Endothelial cell of umbilical vein (primary cell): ENCODE measurements at regions not wholly inside any gene's neighbourhood (a gene's known extent, or its start where the extent isn't known, plus 50 kb on each side); places are given as distances from the start of the nearest gene placed in this dataset.

Experiments
- BruUV-seq: library from RNA; stranded (reverse); fragments of 400-500 nt; replicated peaks from 2 replicates; lab custom pipeline; 2021; lab: Mats Ljungman, UMichigan
- CTCF ChIA-PET: fragments of 300-600, 350-600 bp; sonication (Branson Sonifier 250); formaldehyde crosslinking; loops from one replicate; lab custom pipeline; 2021; ENCODE audit warnings: antibody characterized with exemption, inconsistent platforms; lab: Charles Lee
- POLR2A ChIA-PET: fragments of 300-600, 350-600 bp; sonication (Branson Sonifier 250); formaldehyde crosslinking; loops from one replicate; lab custom pipeline; 2021; ENCODE audit warnings: antibody characterized with exemption, inconsistent platforms; lab: Charles Lee
- DNase-seq: peaks from one replicate; pipeline ENCODE4 v3.0.0-alpha.2; 2011; ENCODE audit warnings: low read depth, low spot score
- FAIRE-seq: peaks from 2 replicates; lab custom pipeline; 2011; peaks lifted over from hg19 to GRCh38; lab: Jason Lieb, UNC
- H2AFZ ChIP-seq: 2 replicates; pipeline ENCODE4 v1.6.0; 2012; ENCODE audit warnings: low read depth, low read length, control low read depth, inconsistent platforms
- H3K27ac ChIP-seq: 2 replicates; pipeline ENCODE4 v1.5.1; 2011; ENCODE audit warnings: low read depth, mild to moderate bottlenecking, control low read depth, low read length, moderate library complexity; ENCODE audit not compliant: insufficient read depth
- H3K27me3 ChIP-seq, 2 experiments: 2 replicates each; pipeline versions ENCODE4 v1.6.0 to v1.6.1; 2011; ENCODE audit warnings: low read length in 2 of 2, mixed read lengths in 1 of 2; ENCODE audit not compliant: control insufficient read depth in 2 of 2, insufficient read depth in 2 of 2
- H3K36me3 ChIP-seq, 2 experiments: 2 replicates in 1 of 2; 3 replicates in 1 of 2; pipeline ENCODE4 v1.5.1; 2011; ENCODE audit warnings: low read length in 2 of 2, mild to moderate bottlenecking in 1 of 2, moderate library complexity in 1 of 2; ENCODE audit not compliant: control insufficient read depth in 2 of 2, insufficient read depth in 2 of 2; ENCODE audit errors: extremely low read depth in 1 of 2
- H3K4me1 ChIP-seq: 3 replicates; pipeline ENCODE4 v1.5.1; 2011; ENCODE audit warnings: mild to moderate bottlenecking, low read length; ENCODE audit not compliant: control insufficient read depth, insufficient read depth; ENCODE audit errors: extremely low read depth
- H3K4me2 ChIP-seq: 2 replicates; pipeline ENCODE4 v1.6.1; 2011; ENCODE audit warnings: low read length, control low read depth, mixed read lengths; ENCODE audit not compliant: insufficient read depth
- H3K4me3 ChIP-seq, 3 experiments: fragments of 200-600 bp in 1 of 3; sonication (generic), shearing (Covaris generic) in 1 of 3; replicated peaks in 1 of 3; 2 replicates each; pipeline ENCODE4 v1.5.1; 2011 to 2016; ENCODE audit warnings: control low read depth in 3 of 3, low read length in 3 of 3, mild to moderate bottlenecking in 2 of 3, inconsistent platforms in 1 of 3, low read depth in 1 of 3, moderate library complexity in 1 of 3; ENCODE audit not compliant: insufficient read depth in 1 of 3
- H3K79me2 ChIP-seq: 2 replicates; pipeline ENCODE4 v1.6.0; 2012; ENCODE audit warnings: low read length, inconsistent platforms; ENCODE audit not compliant: control insufficient read depth, insufficient read depth
- H3K9ac ChIP-seq: replicated peaks from 2 replicates; pipeline ENCODE3; 2011; ENCODE audit warnings: low read length, control low read depth; ENCODE audit not compliant: insufficient read depth; ENCODE audit errors: extremely low read depth
- H3K9me1 ChIP-seq: replicated peaks from 3 replicates; pipeline ENCODE4 v1.6.0; 2011; ENCODE audit warnings: mild to moderate bottlenecking, low read length; ENCODE audit not compliant: control insufficient read depth, insufficient read depth; ENCODE audit errors: extremely low read depth
- H3K9me3 ChIP-seq: replicated peaks from 2 replicates; pipeline ENCODE4 v1.5.1; 2012; ENCODE audit warnings: low read length, inconsistent platforms; ENCODE audit not compliant: control insufficient read depth, insufficient read depth
- H4K20me1 ChIP-seq: replicated peaks from 2 replicates; pipeline ENCODE3; 2011; ENCODE audit warnings: mild to moderate bottlenecking, low read length; ENCODE audit not compliant: control insufficient read depth, insufficient read depth; ENCODE audit errors: extremely low read depth
- EZH2 ChIP-seq: IDR thresholded peaks from 2 replicates; pipeline ENCODE4 v1.6.1; 2012; ENCODE audit warnings: borderline replicate concordance, low read depth, mild to moderate bottlenecking, moderate library complexity, low read length, inconsistent platforms; ENCODE audit not compliant: severe bottlenecking
- FOS ChIP-seq: IDR thresholded peaks from 2 replicates; pipeline ENCODE4 v1.6.1; 2011; ENCODE audit warnings: mild to moderate bottlenecking, low read length, moderate library complexity, borderline replicate concordance; ENCODE audit not compliant: insufficient read depth
- GATA2 ChIP-seq: IDR thresholded peaks from 2 replicates; pipeline ENCODE4 v1.7.0; 2011; ENCODE audit warnings: low read depth, mild to moderate bottlenecking, moderate library complexity, mixed read lengths, low read length; ENCODE audit not compliant: insufficient read length, insufficient read depth
- JUN ChIP-seq: IDR thresholded peaks from 2 replicates; pipeline ENCODE4 v1.6.1; 2011; ENCODE audit warnings: borderline replicate concordance, low read depth; ENCODE audit not compliant: insufficient read length, insufficient read depth
- MYC ChIP-seq: IDR thresholded peaks from one replicate; pipeline ENCODE4 v1.6.1; 2011; ENCODE audit warnings: mild to moderate bottlenecking, low read depth, low read length
- POLR2A ChIP-seq: IDR thresholded peaks from 2 replicates; pipeline ENCODE4 v1.6.1; 2012; ENCODE audit warnings: low read depth, mild to moderate bottlenecking, control low read depth, low read length
- POLR2AphosphoS5 ChIP-seq: IDR thresholded peaks from 2 replicates; pipeline ENCODE4 v1.6.1; 2012; ENCODE audit warnings: low read depth, mild to moderate bottlenecking, control low read depth, low read length, moderate library complexity; ENCODE audit not compliant: insufficient read depth
- dilution Hi-C: fragments of 300-500 bp; cut with MboI; formaldehyde crosslinking; loops from one replicate; pipeline ENCODE4 v1.15.0; 2019; ENCODE audit warnings: low sequenced_read_pairs; ENCODE audit not compliant: extremely low pct_ligation_motif_present
- intact Hi-C: fragments of 100-400 bp; cut with micrococcal nuclease; formaldehyde crosslinking; loops from one replicate; pipeline ENCODE4 v1.10.0; 2022
- TF ChIP-seq, protein P1 (sequence below): IDR thresholded peaks from 2 replicates; pipeline ENCODE4 v1.6.1; 2011; ENCODE audit not compliant: insufficient read depth, insufficient read length
- TF ChIP-seq, protein P2 (sequence below), 2 donors: IDR thresholded peaks; 1 replicate in 1 of 2; 2 replicates in 1 of 2; pipeline ENCODE4 v1.5.1; 2011; ENCODE audit warnings: low read length in 2 of 2, mild to moderate bottlenecking in 2 of 2, moderate library complexity in 2 of 2, control low read depth in 1 of 2, inconsistent platforms in 1 of 2, low read depth in 1 of 2; ENCODE audit not compliant: insufficient read depth in 1 of 2; ENCODE audit errors: extremely low read depth in 1 of 2

DNA sequence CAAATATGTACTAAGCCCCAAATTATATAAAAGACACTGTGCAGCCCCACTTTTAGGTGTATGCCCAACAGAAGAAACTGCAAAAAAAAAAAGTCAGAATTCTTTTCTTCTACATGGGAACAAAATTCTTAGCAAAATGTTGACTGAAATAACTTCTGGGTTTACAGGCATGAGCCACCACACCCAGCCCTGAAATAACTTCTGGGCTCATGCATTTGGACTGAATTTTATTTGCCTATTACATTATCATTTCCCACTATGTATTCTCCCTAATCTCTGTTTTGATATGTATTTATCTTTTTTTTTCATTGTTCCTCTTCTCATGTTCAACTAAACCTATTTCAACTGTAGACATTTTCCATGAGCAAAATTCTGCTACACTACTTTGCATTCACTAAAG is 169.2 kb downstream of the GRIN2B start:
- H3K9ac ChIP-seq = no peak overlapping the region
- no peaks in the 10 kb centered on the region for H3K4me1 ChIP-seq
- CTCF ChIA-PET = no interaction called here
- POLR2A ChIA-PET = no interaction called here
- H3K4me3 ChIP-seq = no peak overlapping the region
- H3K27ac ChIP-seq = no peak overlapping the region
- no peaks in the 10 kb centered on the region for H3K9me1 ChIP-seq
- no TSS peak for BruUV-seq
- dilution Hi-C loops = no loop called here
- TF ChIP-seq, protein P1, sequence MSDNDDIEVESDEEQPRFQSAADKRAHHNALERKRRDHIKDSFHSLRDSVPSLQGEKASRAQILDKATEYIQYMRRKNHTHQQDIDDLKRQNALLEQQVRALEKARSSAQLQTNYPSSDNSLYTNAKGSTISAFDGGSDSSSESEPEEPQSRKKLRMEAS = no peak
- TF ChIP-seq MYC (no peak), JUN (no peak), POLR2AphosphoS5 (no peak), GATA2 (no peak), FOS (no peak), POLR2A (no peak), EZH2 (no peak)
- TF ChIP-seq, protein P2, sequence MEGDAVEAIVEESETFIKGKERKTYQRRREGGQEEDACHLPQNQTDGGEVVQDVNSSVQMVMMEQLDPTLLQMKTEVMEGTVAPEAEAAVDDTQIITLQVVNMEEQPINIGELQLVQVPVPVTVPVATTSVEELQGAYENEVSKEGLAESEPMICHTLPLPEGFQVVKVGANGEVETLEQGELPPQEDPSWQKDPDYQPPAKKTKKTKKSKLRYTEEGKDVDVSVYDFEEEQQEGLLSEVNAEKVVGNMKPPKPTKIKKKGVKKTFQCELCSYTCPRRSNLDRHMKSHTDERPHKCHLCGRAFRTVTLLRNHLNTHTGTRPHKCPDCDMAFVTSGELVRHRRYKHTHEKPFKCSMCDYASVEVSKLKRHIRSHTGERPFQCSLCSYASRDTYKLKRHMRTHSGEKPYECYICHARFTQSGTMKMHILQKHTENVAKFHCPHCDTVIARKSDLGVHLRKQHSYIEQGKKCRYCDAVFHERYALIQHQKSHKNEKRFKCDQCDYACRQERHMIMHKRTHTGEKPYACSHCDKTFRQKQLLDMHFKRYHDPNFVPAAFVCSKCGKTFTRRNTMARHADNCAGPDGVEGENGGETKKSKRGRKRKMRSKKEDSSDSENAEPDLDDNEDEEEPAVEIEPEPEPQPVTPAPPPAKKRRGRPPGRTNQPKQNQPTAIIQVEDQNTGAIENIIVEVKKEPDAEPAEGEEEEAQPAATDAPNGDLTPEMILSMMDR (IDR thresholded peaks at IDR 0.05; ENCODE audit: extremely low read depth in 1 of 2, insufficient read depth in 1 of 2, low read depth in 1 of 2, low read length in 2 of 2) = no peak
- intact Hi-C loops = no loop called here
- H4K20me1 ChIP-seq = no peaks in the 10 kb centered on the region
- no peak overlapping the region for H2AFZ ChIP-seq
- no peaks in the 10 kb centered on the region for H3K79me2 ChIP-seq
- H3K27me3 ChIP-seq = no peaks in the 10 kb centered on the region
- no peak for FAIRE-seq
- no peak for DNase-seq
- H3K9me3 ChIP-seq = no peaks in the 10 kb centered on the region
- no peak overlapping the region for H3K4me2 ChIP-seq
- H3K36me3 ChIP-seq = no peaks in the 10 kb centered on the region
